ENCODE measurements at regions not wholly inside any gene's neighbourhood (a gene's known extent, or its start where the extent isn't known, plus 50 kb on each side); places are given as distances from the start of the nearest gene placed in this dataset.

DNA sequence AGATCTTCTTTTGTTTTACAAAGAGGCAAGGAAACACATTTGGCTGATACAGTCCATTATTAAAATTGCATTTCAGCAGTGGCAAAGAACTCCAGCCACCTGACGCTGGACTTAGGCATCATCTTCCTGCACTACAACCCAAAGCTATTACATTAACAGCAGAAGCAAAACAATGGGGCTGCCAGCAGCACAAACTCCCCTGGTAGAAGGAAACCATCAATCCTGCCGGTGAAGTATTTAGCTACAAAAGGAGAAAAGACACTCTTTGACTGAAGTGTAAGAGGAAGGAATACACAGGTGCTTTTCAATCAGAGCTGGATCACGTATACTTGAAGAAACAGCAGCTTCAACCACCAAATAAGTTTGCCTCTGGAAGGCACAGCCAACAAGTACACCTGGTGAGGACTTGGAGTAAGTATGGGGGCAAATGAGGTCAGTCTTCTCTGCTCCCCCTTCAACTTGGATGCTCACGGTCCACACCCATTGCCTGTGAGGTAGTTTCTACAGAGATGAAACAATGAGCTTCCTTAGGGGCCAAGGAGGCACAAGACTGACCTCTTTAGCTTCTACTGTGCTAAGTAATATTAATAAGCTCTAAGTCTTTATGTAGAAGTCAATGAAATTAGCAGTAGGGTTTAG is 125.9 kb upstream of the FOXN3 start:
- H3K79me2 ChIP-seq (ENCODE audit: control insufficient read depth, insufficient read depth, low read length, unreplicated experiment) = no peaks in the 10 kb centered on the region
- H3K36me3 ChIP-seq (ENCODE audit: insufficient read depth, low read length) = no peaks in the 10 kb centered on the region
- no peak overlapping the region for H3K4me3 ChIP-seq (ENCODE audit: low read depth, low read length)
- no peak overlapping the region for H2AFZ ChIP-seq (ENCODE audit: low read length, unreplicated experiment)
- no peak overlapping the region for H3K27ac ChIP-seq (ENCODE audit: low read depth, low read length)
- no peaks in the 10 kb centered on the region for H3K27me3 ChIP-seq (ENCODE audit: insufficient read depth, low read length)
- peaks cover 27% of the 10 kb centered on the region for H3K4me1 ChIP-seq (ENCODE audit: control insufficient read depth, insufficient read depth, low read length, unreplicated experiment)

DNA sequence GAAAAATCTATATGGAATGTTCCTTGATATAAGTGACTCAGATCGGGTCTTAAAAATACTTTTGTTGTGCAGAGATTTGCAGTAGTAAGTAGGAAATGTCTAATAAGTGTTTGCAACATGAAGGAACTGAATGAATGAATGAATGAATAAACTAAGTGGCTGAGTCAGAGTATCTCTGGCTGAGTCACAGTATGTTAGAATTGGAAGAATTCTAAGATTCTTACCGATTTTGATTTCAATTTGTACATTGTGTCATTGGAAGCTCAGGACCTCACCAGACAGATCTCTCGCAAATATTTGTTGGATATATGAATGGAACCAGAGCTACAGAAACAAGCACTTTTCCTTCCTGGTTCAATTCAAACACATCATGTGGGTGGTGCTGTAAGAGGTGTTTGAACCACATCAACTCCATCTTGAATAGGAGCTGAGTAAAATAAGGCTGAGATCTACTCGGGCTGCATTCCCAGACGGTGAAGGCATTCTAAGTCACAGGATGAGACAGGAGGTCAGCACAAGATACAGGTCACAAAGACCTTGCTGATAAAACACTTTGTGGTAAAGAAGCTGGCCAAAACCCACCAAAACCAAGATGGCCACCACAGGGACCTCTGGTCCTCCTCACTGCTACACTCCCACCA is 123.9 kb upstream of the FOXN3 start:
- Histone ChIP-seq H3K27ac (ENCODE audit: low read depth, low read length) (peak overlapping the region; percentile 88), H3K27me3 (ENCODE audit: insufficient read depth, low read length) (no peaks in the 10 kb centered on the region), H3K79me2 (ENCODE audit: control insufficient read depth, insufficient read depth, low read length, unreplicated experiment) (no peaks in the 10 kb centered on the region), H3K36me3 (ENCODE audit: insufficient read depth, low read length) (no peaks in the 10 kb centered on the region; the same call in 1 of the 2 replicates), H3K4me3 (ENCODE audit: low read depth, low read length) (peak overlapping the region; percentile 37), H2AFZ (ENCODE audit: low read length, unreplicated experiment) (peak overlapping the region; percentile 82), H3K4me1 (ENCODE audit: control insufficient read depth, insufficient read depth, low read length, unreplicated experiment) (peaks cover 28% of the 10 kb centered on the region)

GRCh38 chr14:89540009-89540829 is 123.2 kb upstream of the FOXN3 start:
- Histone ChIP-seq H3K4me3 (ENCODE audit: low read depth, low read length) (no peak overlapping the region), H3K27me3 (ENCODE audit: insufficient read depth, low read length) (no peaks in the 10 kb centered on the region), H2AFZ (ENCODE audit: low read length, unreplicated experiment) (no peak overlapping the region), H3K27ac (ENCODE audit: low read depth, low read length) (peak overlapping the region; percentile 88), H3K79me2 (ENCODE audit: control insufficient read depth, insufficient read depth, low read length, unreplicated experiment) (no peaks in the 10 kb centered on the region), H3K4me1 (ENCODE audit: control insufficient read depth, insufficient read depth, low read length, unreplicated experiment) (peaks cover 36% of the 10 kb centered on the region), H3K36me3 (ENCODE audit: insufficient read depth, low read length) (no peaks in the 10 kb centered on the region; the same call in 1 of the 2 replicates)

GRCh38 chr14:89537911-89538310 is 120.9 kb upstream of the FOXN3 start:
- Histone ChIP-seq H3K4me3 (ENCODE audit: low read depth, low read length) (no peak overlapping the region), H3K79me2 (ENCODE audit: control insufficient read depth, insufficient read depth, low read length, unreplicated experiment) (no peaks in the 10 kb centered on the region), H3K27me3 (ENCODE audit: insufficient read depth, low read length) (no peaks in the 10 kb centered on the region), H3K36me3 (ENCODE audit: insufficient read depth, low read length) (no peaks in the 10 kb centered on the region; the same call in 1 of the 2 replicates), H3K27ac (ENCODE audit: low read depth, low read length) (no peak overlapping the region), H3K4me1 (ENCODE audit: control insufficient read depth, insufficient read depth, low read length, unreplicated experiment) (peaks cover 42% of the 10 kb centered on the region), H2AFZ (ENCODE audit: low read length, unreplicated experiment) (no peak overlapping the region)

DNA sequence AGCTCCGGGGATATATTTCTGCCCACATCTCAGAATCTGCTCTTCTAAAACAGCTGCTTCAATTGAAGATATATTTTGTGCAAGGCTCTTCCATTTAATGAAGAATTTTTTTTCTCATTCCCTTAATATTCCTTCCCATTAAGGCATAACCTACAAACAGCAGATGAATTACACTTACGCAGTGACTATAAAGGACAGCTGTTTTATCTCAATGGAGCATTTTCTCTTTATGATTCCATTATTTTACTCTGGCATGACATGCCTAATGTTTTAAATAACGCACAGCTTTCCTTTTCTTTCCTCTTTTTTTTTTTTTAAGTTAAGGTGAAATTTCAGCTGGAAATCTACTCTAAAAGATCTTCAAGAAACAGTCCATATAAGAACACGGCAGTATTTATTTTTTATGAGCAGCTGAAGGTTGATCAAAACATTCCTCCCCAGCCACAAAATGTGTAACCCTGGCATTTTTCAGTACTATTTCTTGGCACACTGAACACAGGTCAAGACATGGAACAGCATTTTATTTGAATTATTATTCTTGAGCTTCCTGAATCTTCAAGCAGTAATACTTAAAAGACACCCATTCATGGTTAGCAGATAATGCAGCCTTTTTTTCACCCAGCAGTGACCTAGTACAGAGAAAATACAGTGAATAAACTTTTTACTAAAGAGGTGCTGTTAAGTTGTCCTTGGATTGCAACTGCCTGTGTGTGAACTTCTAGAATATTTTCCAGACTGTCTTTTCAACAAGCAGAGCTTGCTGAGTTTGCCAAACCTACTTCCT is 118.1 kb upstream of the FOXN3 start:
- Histone ChIP-seq H3K79me2 (ENCODE audit: control insufficient read depth, insufficient read depth, low read length, unreplicated experiment) (no peaks in the 10 kb centered on the region), H2AFZ (ENCODE audit: low read length, unreplicated experiment) (peak overlapping the region; percentile 8), H3K4me1 (ENCODE audit: control insufficient read depth, insufficient read depth, low read length, unreplicated experiment) (peaks cover 25% of the 10 kb centered on the region), H3K4me3 (ENCODE audit: low read depth, low read length) (no peak overlapping the region), H3K27ac (ENCODE audit: low read depth, low read length) (no peak overlapping the region), H3K36me3 (ENCODE audit: insufficient read depth, low read length) (no peaks in the 10 kb centered on the region; the same call in 1 of the 2 replicates), H3K27me3 (ENCODE audit: insufficient read depth, low read length) (no peaks in the 10 kb centered on the region)

- no peak overlapping the region for H3K4me3 ChIP-seq (ENCODE audit: low read depth, low read length)
- H3K79me2 ChIP-seq (ENCODE audit: control insufficient read depth, insufficient read depth, low read length, unreplicated experiment) = no peaks in the 10 kb centered on the region
These were observed 116.7 kb upstream of the FOXN3 start for GRCh38 chr14:89533766-89534165.

GRCh38 chr14:89533136-89533535 is 116.1 kb upstream of the FOXN3 start:
- no peak overlapping the region for H2AFZ ChIP-seq (ENCODE audit: low read length, unreplicated experiment)
- H3K36me3 ChIP-seq (ENCODE audit: insufficient read depth, low read length) = no peaks in the 10 kb centered on the region; the same call in 1 of the 2 replicates
- H3K4me3 ChIP-seq (ENCODE audit: low read depth, low read length) = no peak overlapping the region
- no peak overlapping the region for H3K27ac ChIP-seq (ENCODE audit: low read depth, low read length)
- H3K27me3 ChIP-seq (ENCODE audit: insufficient read depth, low read length) = no peaks in the 10 kb centered on the region
- H3K4me1 ChIP-seq (ENCODE audit: control insufficient read depth, insufficient read depth, low read length, unreplicated experiment) = peaks cover 18% of the 10 kb centered on the region
- no peaks in the 10 kb centered on the region for H3K79me2 ChIP-seq (ENCODE audit: control insufficient read depth, insufficient read depth, low read length, unreplicated experiment)

More at GRCh38 chr14:89533766-89534165, 116.7 kb upstream of the FOXN3 start:
- Histone ChIP-seq H3K27me3 (ENCODE audit: insufficient read depth, low read length) (no peaks in the 10 kb centered on the region), H3K4me1 (ENCODE audit: control insufficient read depth, insufficient read depth, low read length, unreplicated experiment) (peaks cover 18% of the 10 kb centered on the region), H2AFZ (ENCODE audit: low read length, unreplicated experiment) (no peak overlapping the region), H3K27ac (ENCODE audit: low read depth, low read length) (no peak overlapping the region), H3K36me3 (ENCODE audit: insufficient read depth, low read length) (no peaks in the 10 kb centered on the region; the same call in 1 of the 2 replicates)

DNA sequence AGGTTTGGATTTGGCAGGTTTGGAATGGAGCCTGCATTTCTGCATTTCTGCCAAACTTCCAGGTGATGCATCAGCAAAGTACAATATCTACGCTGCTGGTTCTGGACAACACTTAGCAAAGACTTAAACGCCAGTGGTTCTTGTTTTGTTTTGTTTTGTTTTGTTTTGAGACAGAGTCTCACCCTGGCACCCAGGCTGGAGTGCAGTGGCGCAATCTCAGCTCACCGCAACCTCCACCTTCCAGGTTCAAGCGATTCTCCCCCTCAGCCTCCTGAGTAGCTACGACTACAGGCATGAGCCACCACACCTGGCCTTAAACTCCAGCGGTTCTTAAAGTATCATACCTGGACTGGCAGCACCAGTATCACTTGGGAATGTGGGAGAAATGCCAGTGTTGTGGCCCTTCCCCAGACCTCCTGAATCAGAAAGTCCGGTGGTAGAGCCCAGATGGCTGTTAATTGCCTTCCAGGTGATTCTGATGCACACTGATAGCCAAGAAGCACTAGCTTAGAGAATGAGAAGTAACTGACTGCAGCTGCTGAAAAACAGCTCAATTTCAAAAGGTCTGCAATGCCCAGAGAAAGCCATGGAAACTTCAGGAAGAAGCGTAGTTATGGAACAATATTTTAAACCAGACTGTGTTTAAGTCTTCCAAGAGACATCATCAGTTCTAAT is 114.8 kb upstream of the FOXN3 start:
- no peak overlapping the region for H2AFZ ChIP-seq (ENCODE audit: low read length, unreplicated experiment)
- no peaks in the 10 kb centered on the region for H3K79me2 ChIP-seq (ENCODE audit: control insufficient read depth, insufficient read depth, low read length, unreplicated experiment)
- H3K4me3 ChIP-seq (ENCODE audit: low read depth, low read length) = no peak overlapping the region

DNA sequence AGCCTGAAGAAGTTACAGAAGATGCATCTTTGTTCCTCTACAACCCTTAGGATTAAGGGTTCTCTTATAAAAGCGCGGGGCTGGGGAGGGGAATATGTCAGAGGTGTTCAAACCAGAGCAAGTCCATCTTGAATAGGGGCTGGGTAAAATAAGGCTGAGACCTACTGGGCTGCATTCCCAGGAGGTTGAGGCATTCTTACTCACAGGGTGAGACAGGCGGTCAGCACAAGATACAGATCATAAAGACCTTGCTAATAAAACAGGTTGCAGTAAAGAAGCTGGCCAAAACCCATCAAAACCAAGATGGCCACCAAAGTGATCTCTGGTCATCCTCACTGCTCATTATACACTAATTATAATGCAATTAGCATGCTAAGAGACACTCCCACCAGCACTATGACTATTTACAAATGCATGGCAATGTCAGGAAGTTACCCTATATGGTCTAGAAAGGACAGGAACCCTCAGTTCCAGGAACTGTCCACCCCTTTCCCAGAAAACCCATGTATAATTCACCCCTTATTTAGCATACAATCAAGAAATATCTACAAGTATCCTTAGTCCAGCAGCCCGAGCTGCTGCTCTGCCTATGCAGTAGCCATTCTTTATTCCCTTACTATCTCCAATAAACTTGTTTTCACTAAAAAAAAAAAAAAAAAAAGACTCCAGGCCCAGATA is 108.1 kb upstream of the FOXN3 start:
- H3K4me1 ChIP-seq (ENCODE audit: control insufficient read depth, insufficient read depth, low read length, unreplicated experiment) = no peaks in the 10 kb centered on the region
- H3K27ac ChIP-seq (ENCODE audit: low read depth, low read length) = no peak overlapping the region
- H3K27me3 ChIP-seq (ENCODE audit: insufficient read depth, low read length) = no peaks in the 10 kb centered on the region
- no peaks in the 10 kb centered on the region for H3K79me2 ChIP-seq (ENCODE audit: control insufficient read depth, insufficient read depth, low read length, unreplicated experiment)
- no peak overlapping the region for H2AFZ ChIP-seq (ENCODE audit: low read length, unreplicated experiment)
- peaks cover 5% of the 10 kb centered on the region; the same call in 1 of the 2 replicates for H3K36me3 ChIP-seq (ENCODE audit: insufficient read depth, low read length)
- no peak overlapping the region for H3K4me3 ChIP-seq (ENCODE audit: low read depth, low read length)

More for the DNA sequence above, 114.8 kb upstream of the FOXN3 start:
- Histone ChIP-seq H3K27ac (ENCODE audit: low read depth, low read length) (no peak overlapping the region), H3K27me3 (ENCODE audit: insufficient read depth, low read length) (no peaks in the 10 kb centered on the region), H3K4me1 (ENCODE audit: control insufficient read depth, insufficient read depth, low read length, unreplicated experiment) (peaks cover 18% of the 10 kb centered on the region), H3K36me3 (ENCODE audit: insufficient read depth, low read length) (no peaks in the 10 kb centered on the region)

Data from ACC112 (cell line).